Erythroblast (primary cell): ENCODE measurements at regions not wholly inside any gene's neighbourhood (a gene's known extent, or its start where the extent isn't known, plus 50 kb on each side); places are given as distances from the start of the nearest gene placed in this dataset.

Experiments
- GATA1 ChIP-seq: IDR thresholded peaks from 2 replicates; pipeline ENCODE4 v1.6.1; 2011; ENCODE audit warnings: low read depth, mild to moderate bottlenecking, control low read depth, low read length, moderate library complexity
- POLR2A ChIP-seq: IDR thresholded peaks from 2 replicates; pipeline ENCODE4 v1.6.1; 2011; ENCODE audit warnings: mild to moderate bottlenecking, low read length

GRCh38 chr2:67572721-67573435, 175.7 kb downstream of the ETAA1 start:
- no peak for TF ChIP-seq POLR2A
- TF ChIP-seq GATA1 = no peak
